GM12878 (cell line): ENCODE measurements at regions not wholly inside any gene's neighbourhood (a gene's known extent, or its start where the extent isn't known, plus 50 kb on each side); places are given as distances from the start of the nearest gene placed in this dataset.

Experiments used
- CREM ChIP-seq: IDR thresholded peaks from 2 replicates; pipeline ENCODE4 v1.6.1; 2014; ENCODE audit warnings: antibody characterized with exemption, low read depth
- ESRRA ChIP-seq: IDR thresholded peaks from 2 replicates; pipeline ENCODE4 v1.6.1; 2012; ENCODE audit warnings: mild to moderate bottlenecking, low read length, improper control_type of control experiment
- FOS ChIP-seq: IDR thresholded peaks from 3 replicates; pipeline ENCODE4 v1.6.1; 2011; ENCODE audit warnings: borderline replicate concordance; ENCODE audit not compliant: insufficient read length; ENCODE audit errors: extremely low read depth
- FOXM1 ChIP-seq: IDR thresholded peaks from 2 replicates; pipeline ENCODE4 v1.6.1; 2012; ENCODE audit warnings: low read depth, mild to moderate bottlenecking, inconsistent platforms, low read length, moderate library complexity
- IKZF1 ChIP-seq: fragments of 450-650 bp; conservative IDR thresholded peaks from 2 replicates; pipeline ENCODE4 v1.6.1; 2017; ENCODE audit warnings: antibody characterized with exemption, mild to moderate bottlenecking
- MTA3 ChIP-seq: IDR thresholded peaks from 2 replicates; pipeline ENCODE4 v1.6.1; 2012; ENCODE audit warnings: low read length, inconsistent platforms, borderline replicate concordance
- NFYB ChIP-seq: IDR thresholded peaks from 2 replicates; pipeline ENCODE4 v1.6.1; 2011; ENCODE audit warnings: low read depth, mild to moderate bottlenecking, low read length, improper control_type of control experiment, moderate library complexity; ENCODE audit not compliant: insufficient read depth
- POLR2A ChIP-seq: IDR thresholded peaks from 2 replicates; pipeline ENCODE4 v1.6.1; 2011; ENCODE audit warnings: low read depth, mild to moderate bottlenecking, low read length
- RAD21 ChIP-seq: IDR thresholded peaks from 2 replicates; pipeline ENCODE4 v1.6.1; 2011; ENCODE audit warnings: mild to moderate bottlenecking, low read depth, low read length, moderate library complexity; ENCODE audit not compliant: insufficient read depth
- SUZ12 ChIP-seq: fragments of 200-600 bp; sonication (generic); IDR thresholded peaks from one replicate; pipeline ENCODE4 v1.6.1; 2018; ENCODE audit warnings: antibody characterized with exemption, mild to moderate bottlenecking; ENCODE audit not compliant: unreplicated experiment
- TF ChIP-seq, protein P1 (sequence below): fragments of 450-650 bp; formaldehyde crosslinking; IDR thresholded peaks from 2 replicates; pipeline ENCODE4 v1.4.0; 2020; ENCODE audit warnings: mild to moderate bottlenecking, moderate library complexity
- TF ChIP-seq, protein P2 (sequence below): IDR thresholded peaks from 2 replicates; pipeline ENCODE4 v1.6.1; 2012; ENCODE audit warnings: low read depth, low read length, improper control_type of control experiment
- TF ChIP-seq, protein P3 (sequence below): fragments of 450-650 bp; IDR thresholded peaks from 2 replicates; pipeline ENCODE4 v1.6.1; 2018; ENCODE audit warnings: mild to moderate bottlenecking, low read depth, moderate library complexity; ENCODE audit not compliant: partially characterized antibody

DNA sequence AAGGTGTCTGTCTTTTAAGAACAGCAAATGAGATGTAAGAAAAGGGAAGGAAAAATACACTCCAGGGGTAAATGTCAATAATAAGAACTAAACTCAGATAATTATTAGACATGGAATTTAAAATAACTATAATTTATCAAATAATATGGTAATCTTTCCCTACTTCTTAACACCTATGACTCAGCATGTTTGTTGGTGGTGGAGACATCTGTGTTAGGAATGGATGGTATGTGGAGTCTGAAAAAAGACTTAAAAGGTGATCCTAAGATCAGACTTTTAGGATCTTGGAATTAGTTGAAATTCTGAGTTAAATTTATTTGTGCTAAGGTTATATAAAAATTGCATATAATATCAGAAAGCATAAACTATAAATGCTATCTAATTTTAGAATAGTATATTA is 915.1 kb downstream of the SLITRK5 start:
- TF ChIP-seq SUZ12 (no peak), CREM (no peak), RAD21 (no peak), NFYB (no peak), POLR2A (no peak), MTA3 (no peak), IKZF1 (no peak), FOXM1 (no peak), ESRRA (no peak), FOS (no peak)
- TF ChIP-seq, protein P1, sequence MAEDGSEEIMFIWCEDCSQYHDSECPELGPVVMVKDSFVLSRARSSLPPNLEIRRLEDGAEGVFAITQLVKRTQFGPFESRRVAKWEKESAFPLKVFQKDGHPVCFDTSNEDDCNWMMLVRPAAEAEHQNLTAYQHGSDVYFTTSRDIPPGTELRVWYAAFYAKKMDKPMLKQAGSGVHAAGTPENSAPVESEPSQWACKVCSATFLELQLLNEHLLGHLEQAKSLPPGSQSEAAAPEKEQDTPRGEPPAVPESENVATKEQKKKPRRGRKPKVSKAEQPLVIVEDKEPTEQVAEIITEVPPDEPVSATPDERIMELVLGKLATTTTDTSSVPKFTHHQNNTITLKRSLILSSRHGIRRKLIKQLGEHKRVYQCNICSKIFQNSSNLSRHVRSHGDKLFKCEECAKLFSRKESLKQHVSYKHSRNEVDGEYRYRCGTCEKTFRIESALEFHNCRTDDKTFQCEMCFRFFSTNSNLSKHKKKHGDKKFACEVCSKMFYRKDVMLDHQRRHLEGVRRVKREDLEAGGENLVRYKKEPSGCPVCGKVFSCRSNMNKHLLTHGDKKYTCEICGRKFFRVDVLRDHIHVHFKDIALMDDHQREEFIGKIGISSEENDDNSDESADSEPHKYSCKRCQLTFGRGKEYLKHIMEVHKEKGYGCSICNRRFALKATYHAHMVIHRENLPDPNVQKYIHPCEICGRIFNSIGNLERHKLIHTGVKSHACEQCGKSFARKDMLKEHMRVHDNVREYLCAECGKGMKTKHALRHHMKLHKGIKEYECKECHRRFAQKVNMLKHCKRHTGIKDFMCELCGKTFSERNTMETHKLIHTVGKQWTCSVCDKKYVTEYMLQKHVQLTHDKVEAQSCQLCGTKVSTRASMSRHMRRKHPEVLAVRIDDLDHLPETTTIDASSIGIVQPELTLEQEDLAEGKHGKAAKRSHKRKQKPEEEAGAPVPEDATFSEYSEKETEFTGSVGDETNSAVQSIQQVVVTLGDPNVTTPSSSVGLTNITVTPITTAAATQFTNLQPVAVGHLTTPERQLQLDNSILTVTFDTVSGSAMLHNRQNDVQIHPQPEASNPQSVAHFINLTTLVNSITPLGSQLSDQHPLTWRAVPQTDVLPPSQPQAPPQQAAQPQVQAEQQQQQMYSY (CRISPR knock-in tag), result no peak
- TF ChIP-seq, protein P2, sequence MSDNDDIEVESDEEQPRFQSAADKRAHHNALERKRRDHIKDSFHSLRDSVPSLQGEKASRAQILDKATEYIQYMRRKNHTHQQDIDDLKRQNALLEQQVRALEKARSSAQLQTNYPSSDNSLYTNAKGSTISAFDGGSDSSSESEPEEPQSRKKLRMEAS, result no peak
- TF ChIP-seq, protein P3, sequence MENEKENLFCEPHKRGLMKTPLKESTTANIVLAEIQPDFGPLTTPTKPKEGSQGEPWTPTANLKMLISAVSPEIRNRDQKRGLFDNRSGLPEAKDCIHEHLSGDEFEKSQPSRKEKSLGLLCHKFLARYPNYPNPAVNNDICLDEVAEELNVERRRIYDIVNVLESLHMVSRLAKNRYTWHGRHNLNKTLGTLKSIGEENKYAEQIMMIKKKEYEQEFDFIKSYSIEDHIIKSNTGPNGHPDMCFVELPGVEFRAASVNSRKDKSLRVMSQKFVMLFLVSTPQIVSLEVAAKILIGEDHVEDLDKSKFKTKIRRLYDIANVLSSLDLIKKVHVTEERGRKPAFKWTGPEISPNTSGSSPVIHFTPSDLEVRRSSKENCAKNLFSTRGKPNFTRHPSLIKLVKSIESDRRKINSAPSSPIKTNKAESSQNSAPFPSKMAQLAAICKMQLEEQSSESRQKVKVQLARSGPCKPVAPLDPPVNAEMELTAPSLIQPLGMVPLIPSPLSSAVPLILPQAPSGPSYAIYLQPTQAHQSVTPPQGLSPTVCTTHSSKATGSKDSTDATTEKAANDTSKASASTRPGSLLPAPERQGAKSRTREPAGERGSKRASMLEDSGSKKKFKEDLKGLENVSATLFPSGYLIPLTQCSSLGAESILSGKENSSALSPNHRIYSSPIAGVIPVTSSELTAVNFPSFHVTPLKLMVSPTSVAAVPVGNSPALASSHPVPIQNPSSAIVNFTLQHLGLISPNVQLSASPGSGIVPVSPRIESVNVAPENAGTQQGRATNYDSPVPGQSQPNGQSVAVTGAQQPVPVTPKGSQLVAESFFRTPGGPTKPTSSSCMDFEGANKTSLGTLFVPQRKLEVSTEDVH, result no peak
